Smooth muscle cell of the brain vasculature (primary cell): ENCODE measurements at regions not wholly inside any gene's neighbourhood (a gene's known extent, or its start where the extent isn't known, plus 50 kb on each side); places are given as distances from the start of the nearest gene placed in this dataset.

Experiments used
- DNase-seq: peaks from one replicate; pipeline ENCODE4 v3.0.0-alpha.2; 2012; ENCODE audit warnings: low read depth, low spot score

- DNase-seq, result no peak
Measured at GRCh38 chr15:38672273-38672672, 107.7 kb upstream of the RASGRP1 start.

DNA sequence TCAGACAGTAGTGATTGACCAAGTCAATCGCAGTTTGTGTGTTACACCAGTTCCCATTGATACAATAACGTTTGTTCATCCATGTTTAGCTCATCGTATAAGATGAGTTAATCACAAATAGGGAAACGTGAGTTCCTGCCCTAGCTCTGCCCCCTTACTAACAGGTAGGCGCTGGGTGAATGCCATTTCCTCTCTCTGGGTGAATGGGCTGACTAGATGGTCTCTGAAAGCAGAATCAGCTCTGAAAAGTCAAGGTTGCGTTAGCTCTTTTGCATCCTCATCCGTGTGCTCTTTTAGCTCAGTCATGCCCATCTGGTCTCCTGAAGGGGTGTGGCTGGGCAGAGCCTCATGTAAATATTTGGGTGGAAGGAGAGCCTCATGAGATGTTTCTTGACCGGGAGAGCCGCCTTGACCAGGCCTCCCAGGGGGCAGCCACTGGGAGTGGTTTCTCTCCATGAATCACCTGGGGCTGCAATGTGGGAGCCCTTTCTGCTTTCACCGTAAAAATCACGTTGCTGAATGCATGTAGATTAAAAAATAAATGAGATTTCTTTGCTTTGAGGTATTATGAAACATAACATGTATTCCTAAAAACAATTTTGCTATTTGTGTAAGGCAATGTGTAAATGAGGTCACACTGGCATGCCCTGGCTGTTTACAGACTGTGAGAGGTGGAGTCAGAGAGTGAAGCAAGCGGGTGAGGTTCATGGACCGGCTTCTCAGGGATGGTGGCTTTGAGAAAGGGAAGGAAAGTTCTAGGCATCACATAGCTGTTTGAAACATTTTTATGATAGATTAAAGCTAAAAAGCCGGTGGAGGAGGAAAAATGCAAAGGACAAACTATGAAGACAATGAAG lies 108.4 kb upstream of the RASGRP1 start:
- DNase-seq, result no peak

GRCh38 chr15:38674448-38674847 lies 109.8 kb upstream of the RASGRP1 start:
- DNase-seq, result no peak

- no peak for DNase-seq
Measured at GRCh38 chr15:38678281-38678680, 113.7 kb upstream of the RASGRP1 start.

DNA sequence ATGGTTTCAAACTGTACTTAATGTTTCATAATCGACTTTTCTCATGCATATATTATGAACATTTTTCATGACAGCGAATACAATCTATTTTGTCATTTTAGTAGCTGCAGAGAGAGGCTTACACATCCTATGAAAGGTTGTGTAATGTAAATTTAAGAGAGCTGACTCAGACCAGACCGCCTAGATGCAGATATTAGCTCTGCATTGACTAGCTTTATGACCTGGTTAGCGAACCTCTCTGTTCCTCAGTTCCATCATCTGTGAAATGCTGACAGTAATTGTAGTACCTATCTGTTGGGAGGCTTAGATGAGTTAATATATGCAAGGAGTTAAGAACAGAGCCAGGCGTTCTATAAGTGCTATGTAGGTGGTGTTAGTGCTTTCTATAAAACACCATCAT lies 116.2 kb upstream of the RASGRP1 start:
- DNase-seq, result no peak

- no peak for DNase-seq
Measured at GRCh38 chr15:38682363-38682762, 117.7 kb upstream of the RASGRP1 start.

DNA sequence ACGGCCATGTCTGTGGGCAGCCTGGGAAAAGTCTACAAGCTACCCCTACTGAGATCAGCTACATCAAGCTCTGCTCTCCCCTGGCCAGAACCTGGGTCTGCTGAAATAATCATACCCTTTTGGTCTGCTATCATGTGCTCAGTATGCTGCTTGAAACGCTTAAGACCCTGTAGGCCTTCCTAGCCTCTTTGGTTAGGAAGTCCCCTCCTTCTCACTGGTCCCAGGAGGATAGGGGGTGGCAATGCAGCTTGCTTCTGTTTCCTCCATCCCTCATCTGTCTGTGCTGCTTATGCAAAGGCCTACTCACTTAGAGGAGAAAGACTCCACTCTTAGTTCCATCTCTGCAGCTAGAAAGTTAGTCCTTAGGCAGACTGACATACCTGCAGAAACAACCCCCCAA lies 118.2 kb upstream of the RASGRP1 start:
- no peak for DNase-seq

DNA sequence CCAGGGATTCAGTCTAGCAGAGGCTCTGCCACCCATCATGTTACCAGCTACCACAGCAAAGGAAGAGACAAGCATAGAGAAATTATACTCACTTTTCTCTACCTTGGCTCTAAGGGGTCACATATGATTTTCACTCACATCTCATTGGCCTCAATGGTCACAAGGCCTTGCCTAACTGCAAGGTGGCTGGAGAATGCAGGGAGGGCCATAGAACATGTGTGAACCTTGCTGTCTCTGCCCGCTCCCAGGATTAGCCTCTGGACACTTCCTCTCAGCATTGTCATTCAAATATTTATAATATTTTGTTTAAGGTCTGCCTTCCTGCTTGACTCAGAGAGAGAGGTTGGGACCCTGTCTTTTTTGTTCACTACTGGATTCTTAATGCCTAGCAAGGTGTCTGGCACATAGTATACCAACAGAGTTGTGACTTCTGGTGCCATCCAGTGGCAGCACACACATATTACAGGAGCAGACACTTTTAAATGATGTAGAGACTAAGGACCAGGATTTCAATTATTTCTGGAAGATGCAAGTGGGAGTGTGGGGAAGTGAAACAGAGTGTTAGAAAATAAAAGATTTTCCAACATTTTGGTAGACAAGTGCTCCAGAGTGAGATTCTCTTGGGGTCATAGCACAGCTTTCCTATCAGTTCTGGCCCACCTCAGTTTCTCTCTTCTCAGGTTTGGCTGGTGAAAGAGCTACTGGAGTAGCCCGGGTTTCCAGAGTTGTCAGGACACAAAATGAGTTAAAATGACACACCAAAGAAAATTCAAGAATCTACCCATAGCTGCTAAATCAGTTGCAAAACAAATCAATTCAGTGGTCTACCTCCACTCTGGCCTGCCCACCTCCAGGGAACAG lies 119.0 kb upstream of the RASGRP1 start:
- no peak for DNase-seq

- no peak for DNase-seq
Measured at GRCh38 chr15:38684440-38685010, 119.9 kb upstream of the RASGRP1 start.

DNA sequence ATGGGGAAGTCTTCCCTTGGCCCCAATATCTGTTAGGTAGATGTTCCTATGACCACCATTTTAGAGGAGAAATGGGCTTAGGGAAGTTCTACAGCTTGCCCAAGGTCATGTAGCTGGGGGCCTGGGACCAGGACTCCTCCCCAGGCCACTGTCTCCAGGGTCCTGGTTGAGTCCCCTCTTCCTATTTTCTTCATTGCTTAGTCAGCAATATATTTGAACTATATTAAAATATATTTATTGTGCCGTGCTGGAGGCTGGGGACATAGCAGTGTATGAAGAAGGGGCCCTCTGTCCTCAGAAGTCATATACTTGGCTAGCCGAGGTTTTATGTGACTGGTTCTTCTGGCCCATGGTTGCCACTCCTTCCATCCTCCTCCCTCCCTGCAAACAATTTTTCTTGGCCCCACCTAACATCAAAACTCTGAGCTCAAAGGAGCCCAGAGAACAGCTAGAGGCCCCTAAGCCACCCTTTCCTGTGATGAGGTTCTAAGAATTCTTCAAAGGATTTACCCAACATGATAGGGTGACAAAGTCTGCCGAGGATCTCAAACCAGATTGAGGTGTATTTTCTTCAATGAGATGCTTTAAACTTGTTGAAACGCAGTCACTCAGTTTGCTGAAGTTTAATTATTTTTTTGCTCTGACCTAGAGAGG lies 121.2 kb upstream of the RASGRP1 start:
- DNase-seq, result no peak

GRCh38 chr15:38687340-38687739 lies 122.7 kb upstream of the RASGRP1 start:
- DNase-seq, result no peak

DNA sequence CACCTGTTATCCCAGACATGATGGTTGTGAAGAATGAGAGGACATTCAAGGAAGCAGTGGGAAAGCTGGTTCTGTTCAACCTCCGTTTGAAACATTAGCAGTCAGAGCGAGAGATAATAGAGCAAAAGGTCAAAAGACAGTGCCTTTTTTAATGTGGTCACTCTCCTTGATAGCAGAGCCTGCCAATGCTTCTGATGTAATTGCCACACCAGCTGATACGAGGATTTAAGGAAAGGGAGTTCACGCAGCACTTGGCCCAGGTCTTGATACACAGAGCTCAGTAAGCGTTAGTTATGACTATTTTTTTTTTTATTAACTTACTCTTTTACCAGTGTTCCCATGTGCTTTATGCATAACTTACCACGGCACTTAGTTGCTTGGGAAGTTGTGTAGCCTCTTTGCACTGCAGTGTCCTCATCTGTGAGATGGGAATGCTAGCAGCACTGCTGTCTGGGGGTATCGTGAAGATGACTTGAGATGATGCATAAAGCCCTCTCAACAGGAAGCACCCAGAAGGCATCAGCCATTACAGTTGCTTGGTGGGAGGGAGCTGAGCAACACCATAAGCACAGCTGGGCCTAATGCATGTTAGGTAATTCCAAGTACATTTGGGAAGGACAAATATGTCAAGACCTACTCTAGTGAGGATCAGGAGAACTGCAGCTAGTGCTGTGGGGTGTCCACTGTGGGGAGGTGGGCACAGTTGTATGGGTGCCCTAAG lies 123.3 kb upstream of the RASGRP1 start:
- no peak for DNase-seq

DNA sequence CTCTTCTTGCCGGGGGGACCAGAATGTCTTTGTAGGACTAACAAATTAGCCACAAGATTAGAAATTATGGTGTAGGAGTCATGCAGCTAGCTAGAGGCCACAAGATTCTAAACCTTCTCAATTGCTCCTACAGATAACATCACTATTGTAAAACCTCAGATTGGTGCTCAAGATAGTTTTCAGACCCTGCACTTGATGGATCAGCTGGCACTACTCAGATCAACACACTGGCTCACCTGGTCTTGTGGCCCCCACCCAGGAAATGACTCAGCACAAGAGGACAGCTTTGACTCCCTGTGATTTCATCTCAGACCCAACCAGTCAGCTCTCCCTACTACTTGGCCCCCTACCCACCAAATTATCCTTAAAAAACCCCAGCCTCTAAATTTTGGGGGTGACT lies 124.1 kb upstream of the RASGRP1 start:
- DNase-seq, result no peak

DNA sequence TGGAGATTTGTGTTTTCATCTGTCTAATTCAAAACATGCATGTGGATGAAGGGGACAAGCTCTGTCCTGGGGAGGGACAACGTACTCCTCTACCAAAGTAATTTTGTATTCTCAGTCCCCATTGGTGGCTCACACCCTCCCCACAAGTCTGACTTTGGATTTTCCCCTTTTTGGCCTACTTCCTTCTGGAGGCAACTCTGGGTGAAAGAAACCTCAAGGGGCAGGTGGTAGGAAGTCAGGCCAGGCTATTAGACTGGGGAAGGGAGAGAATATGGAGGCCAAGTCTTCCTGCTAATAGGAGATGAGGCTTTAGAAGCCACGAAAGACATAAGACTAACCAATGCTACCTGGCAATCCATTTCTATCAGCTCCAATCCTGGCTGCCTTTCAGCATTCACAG lies 124.9 kb upstream of the RASGRP1 start:
- DNase-seq, result no peak

DNA sequence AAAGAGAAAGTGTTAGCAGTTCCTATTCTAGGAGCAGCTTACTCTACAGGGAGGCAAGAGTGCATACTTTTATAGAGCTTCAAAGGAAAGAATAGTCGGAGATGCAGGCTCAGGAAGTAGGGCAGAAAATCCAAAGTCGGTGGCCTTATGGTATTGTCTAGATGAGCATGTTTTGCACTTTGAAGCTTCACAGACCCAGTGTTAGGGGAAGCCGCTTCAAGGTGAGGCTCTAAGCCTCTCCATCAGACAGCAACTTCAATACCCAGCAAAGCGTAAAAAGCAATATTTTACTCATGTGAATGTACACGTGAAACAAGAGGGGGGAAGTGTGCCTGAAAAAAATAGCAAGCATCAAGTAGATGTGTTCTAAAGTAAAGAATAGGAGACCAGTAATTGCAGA lies 125.6 kb upstream of the RASGRP1 start:
- no peak for DNase-seq

DNA sequence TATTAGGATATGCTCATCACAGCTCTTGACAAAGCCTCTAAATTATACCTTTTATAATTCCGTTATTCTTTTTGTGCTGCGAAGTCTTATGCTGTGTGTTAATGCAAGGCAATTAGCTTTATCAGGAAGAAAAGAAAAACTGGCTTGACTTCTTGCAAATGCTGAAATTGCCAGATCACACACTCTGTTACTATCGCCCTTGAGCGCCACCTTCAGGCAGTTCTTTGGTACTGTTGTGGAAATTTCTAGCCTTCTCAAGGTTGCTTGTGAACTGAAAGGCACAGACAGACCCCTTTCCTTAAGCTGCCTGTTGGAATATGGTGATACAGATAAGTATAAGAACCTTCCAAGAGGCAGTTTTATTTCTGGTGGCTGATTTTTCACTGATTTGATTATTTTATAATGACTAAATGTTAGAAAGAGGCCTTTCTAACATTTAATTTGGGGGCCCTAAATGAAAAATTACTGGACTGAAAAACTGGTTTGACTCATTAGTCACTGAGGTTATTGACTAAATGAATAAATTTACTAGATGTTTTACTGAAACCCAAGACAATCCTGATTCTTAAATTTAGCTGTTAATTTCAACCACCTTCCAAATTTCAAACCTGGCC lies 126.2 kb upstream of the RASGRP1 start:
- DNase-seq, result peak; percentile 47

GRCh38 chr15:38691377-38691776 lies 126.8 kb upstream of the RASGRP1 start:
- DNase-seq, result no peak

- no peak for DNase-seq
Measured at GRCh38 chr15:38691965-38692788, 127.6 kb upstream of the RASGRP1 start.

GRCh38 chr15:38692789-38693062 lies 128.1 kb upstream of the RASGRP1 start:
- no peak for DNase-seq
